Astrocyte of the spinal cord (primary cell): ENCODE measurements at regions not wholly inside any gene's neighbourhood (a gene's known extent, or its start where the extent isn't known, plus 50 kb on each side); places are given as distances from the start of the nearest gene placed in this dataset.

Source experiments
- DNase-seq: peaks from one replicate; pipeline ENCODE4 v3.0.0; 2011; ENCODE audit warnings: low read depth, low spot score
- H3K4me3 ChIP-seq: 2 replicates; pipeline ENCODE4 v1.5.1; 2011; ENCODE audit warnings: low read depth, mild to moderate bottlenecking, low read length, moderate library complexity
- in situ Hi-C: cut with HindIII; loops from 2 replicates; pipeline ENCODE4 v1.10.0; 2017; ENCODE audit warnings: low sequenced_read_pairs
- TF ChIP-seq, protein P1 (sequence below): IDR thresholded peaks from 2 replicates; pipeline ENCODE4 v1.5.1; 2012; ENCODE audit warnings: low read depth, mild to moderate bottlenecking, low read length, inconsistent platforms

DNA sequence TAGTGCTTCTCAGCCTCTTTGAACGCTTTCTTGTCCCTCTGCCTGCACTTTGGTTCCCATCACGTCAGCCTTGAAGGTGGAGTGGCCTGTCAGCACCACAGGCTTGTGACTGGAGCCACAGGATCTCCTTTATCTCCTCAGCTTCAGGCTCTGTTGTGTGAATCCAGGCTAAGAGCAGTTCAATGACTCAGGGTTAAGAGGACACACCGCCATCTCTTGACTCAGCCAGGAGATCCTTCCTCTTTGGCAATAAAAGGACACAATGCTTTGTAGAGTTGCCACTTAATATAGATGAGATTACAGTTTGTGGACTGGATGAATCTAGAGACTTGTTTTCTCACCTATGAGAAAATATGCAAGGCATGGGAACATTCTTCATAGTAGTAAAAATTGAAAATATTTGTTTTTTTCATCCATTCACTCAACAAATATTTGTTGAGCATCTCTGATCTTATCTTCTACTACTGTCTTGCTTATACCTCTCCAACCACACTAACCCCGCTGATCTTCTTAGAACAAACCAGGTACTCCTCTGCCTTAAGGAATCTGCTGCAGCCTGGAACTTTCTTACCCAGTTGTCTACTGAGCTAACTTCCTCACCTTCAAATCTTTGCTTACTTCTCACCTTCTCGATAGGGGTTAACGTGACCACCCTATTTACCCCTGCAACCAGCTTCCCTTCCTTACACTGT is 62.3 kb downstream of the UCHL1 start:
- H3K4me3 ChIP-seq = no peak overlapping the region
- in situ Hi-C loops = no loop called here

DNA sequence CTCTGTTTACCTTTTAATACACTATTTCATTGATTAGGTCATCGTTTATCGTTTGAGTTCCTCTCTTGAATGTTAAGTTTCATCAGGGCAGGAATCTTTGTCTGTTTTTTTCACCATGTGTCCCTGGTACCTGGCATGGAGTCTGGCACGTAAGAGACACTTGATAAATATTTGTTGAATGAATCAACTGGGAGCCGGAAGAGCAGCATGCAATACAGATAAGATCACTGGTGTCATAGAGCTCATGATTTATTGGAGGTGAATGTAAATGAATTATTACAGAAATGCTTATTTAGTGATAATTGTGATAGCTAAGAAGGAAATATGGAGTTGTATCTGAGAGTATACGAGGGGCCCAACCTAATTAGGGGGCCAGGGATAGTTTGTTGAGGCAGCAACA is 62.8 kb downstream of the UCHL1 start:
- in situ Hi-C loops = no loop called here
- no peak overlapping the region for H3K4me3 ChIP-seq
- TF ChIP-seq, protein P1, sequence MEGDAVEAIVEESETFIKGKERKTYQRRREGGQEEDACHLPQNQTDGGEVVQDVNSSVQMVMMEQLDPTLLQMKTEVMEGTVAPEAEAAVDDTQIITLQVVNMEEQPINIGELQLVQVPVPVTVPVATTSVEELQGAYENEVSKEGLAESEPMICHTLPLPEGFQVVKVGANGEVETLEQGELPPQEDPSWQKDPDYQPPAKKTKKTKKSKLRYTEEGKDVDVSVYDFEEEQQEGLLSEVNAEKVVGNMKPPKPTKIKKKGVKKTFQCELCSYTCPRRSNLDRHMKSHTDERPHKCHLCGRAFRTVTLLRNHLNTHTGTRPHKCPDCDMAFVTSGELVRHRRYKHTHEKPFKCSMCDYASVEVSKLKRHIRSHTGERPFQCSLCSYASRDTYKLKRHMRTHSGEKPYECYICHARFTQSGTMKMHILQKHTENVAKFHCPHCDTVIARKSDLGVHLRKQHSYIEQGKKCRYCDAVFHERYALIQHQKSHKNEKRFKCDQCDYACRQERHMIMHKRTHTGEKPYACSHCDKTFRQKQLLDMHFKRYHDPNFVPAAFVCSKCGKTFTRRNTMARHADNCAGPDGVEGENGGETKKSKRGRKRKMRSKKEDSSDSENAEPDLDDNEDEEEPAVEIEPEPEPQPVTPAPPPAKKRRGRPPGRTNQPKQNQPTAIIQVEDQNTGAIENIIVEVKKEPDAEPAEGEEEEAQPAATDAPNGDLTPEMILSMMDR = no peak
- no peak for DNase-seq

More for the DNA sequence above, 62.3 kb downstream of the UCHL1 start:
- TF ChIP-seq, protein P1 = no peak
- DNase-seq = no peak

DNA sequence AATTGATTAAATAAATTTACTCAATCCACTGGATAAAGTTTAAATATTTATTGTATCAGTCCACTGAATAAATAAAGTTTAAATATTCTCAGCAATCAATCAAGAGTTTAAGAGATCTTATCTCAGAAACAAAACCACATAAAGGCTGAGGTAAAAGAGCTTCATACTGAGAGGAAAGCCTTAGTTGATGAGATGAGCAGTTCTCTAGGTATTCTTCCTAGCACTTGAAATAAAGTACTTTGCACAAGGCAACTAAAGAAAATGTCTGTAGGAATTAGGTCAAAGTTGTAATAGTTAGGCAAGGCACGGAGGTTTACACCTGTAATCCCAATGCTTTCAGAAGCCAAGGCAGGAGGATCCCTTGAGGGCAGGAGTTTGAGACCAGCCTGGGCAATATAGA is 63.5 kb downstream of the UCHL1 start:
- TF ChIP-seq, protein P1 = no peak
- in situ Hi-C loops = no loop called here
- DNase-seq = no peak
- no peak overlapping the region for H3K4me3 ChIP-seq

DNA sequence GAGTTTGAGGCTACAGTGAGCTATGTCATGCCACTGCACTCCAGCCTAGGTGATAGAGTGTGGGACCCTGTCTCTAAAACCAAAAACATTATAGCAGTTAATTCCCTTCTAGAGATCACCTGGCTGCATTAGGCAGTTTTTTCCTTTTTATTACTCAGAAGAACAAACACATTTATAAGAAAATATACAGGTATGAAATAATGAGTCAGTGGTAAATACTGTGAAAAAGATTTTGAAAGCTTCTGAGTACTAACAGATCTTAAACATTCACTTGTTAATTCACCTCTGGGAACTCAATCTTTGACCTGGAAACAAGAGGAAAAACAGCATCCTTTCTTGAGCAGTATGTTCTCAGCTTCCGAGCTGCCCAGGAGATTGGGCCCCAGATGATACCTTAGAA is 64.1 kb downstream of the UCHL1 start:
- in situ Hi-C loops = no loop called here

DNA sequence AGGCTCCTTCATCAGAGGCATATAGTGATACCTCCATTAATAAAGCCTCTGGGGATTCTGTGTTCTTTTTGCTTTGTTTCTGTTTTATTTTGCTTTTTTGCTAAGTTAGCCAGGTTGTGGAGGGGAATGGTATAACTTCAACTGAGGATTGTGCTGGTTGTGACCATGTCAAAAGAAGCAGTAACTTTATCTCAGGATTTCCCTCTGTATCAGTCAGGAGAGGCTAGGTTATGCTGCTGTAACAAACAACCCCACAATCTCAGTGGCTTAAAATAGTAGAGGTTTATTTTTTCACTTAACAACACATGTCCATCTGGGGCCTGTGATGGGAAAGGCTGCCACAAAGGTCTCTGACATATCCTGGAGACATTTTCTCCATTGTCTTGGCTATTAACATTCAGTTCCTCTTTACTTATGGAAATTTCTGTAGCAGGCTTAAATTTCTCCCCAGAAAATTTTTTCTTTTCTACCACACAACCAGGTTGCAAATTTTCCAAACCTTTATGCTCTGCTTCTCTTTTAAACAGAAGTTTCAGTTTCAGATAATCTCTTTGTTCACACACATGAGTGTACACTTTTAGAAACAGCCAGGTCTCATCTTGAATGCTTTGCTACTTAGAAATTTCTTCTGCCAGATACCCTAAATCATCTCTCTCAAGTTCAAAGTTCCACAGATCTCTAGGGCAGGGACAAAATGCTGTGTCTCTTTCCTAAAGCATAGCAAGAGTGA is 64.7 kb downstream of the UCHL1 start:
- H3K4me3 ChIP-seq = no peak overlapping the region
- DNase-seq = no peak
- in situ Hi-C loops = no loop called here
- TF ChIP-seq, protein P1 = no peak

More for the DNA sequence above, 64.1 kb downstream of the UCHL1 start:
- TF ChIP-seq, protein P1 = no peak
- H3K4me3 ChIP-seq = no peak overlapping the region
- no peak for DNase-seq

DNA sequence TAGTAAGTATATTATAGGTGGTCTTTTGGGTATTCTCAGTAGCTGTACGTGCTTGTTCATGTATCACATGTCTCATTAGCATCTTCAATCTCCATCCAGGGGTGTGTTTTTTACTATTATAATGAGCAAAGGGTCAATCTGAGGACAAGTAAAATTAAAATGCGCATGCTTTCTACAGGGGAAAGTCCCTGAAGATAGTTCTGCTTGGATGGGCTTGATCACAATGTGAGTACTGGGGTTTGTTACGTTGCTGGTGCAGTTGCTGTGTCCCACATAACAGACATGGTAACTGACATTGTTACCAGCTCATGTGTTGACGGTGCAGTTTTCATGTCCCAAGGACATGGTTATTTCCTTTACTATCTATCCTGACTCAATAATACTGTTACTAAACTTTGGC is 65.9 kb downstream of the UCHL1 start:
- no peak for DNase-seq
- in situ Hi-C loops = no loop called here
- H3K4me3 ChIP-seq = no peak overlapping the region
- TF ChIP-seq, protein P1 = no peak
